WTC11 (cell line): ENCODE measurements at regions not wholly inside any gene's neighbourhood (a gene's known extent, or its start where the extent isn't known, plus 50 kb on each side); places are given as distances from the start of the nearest gene placed in this dataset.

Source experiments
- CREB1 ChIP-seq: sonication (generic); formaldehyde crosslinking; IDR thresholded peaks from 2 replicates; pipeline ENCODE4 v1.8.0; 2023; ENCODE audit warnings: mild to moderate bottlenecking, missing genetic modification reagents
- CREM ChIP-seq: sonication (generic); formaldehyde crosslinking; IDR thresholded peaks from 2 replicates; pipeline ENCODE4 v1.8.1; 2022; ENCODE audit warnings: mild to moderate bottlenecking, missing genetic modification reagents, moderate library complexity
- MAX ChIP-seq: sonication (generic); formaldehyde crosslinking; IDR thresholded peaks from 2 replicates; pipeline ENCODE4 v1.8.0; 2022; ENCODE audit warnings: mild to moderate bottlenecking, missing genetic modification reagents
- NR2C2 ChIP-seq: sonication (generic); formaldehyde crosslinking; IDR thresholded peaks from 2 replicates; pipeline ENCODE4 v1.8.0; 2022; ENCODE audit warnings: mild to moderate bottlenecking, missing genetic modification reagents
- ZNF232 ChIP-seq: sonication (generic); formaldehyde crosslinking; IDR thresholded peaks from 2 replicates; pipeline ENCODE4 v1.8.0; 2022; ENCODE audit warnings: mild to moderate bottlenecking, missing genetic modification reagents
- ZNF263 ChIP-seq: sonication (generic); formaldehyde crosslinking; IDR thresholded peaks from 2 replicates; pipeline ENCODE4 v1.8.1; 2022; ENCODE audit warnings: low read depth, mild to moderate bottlenecking, moderate library complexity, missing genetic modification reagents
- ZNF423 ChIP-seq: fragments of 250-450 bp; sonication (Bioruptor Pico); IDR thresholded peaks from 2 replicates; pipeline ENCODE4 v2.1.2; 2022; ENCODE audit warnings: mild to moderate bottlenecking, moderate library complexity
- TF ChIP-seq, protein P1 (sequence below): fragments of 200-600 bp; IDR thresholded peaks from 2 replicates; pipeline ENCODE4 v1.8.0; 2022; ENCODE audit warnings: antibody characterized with exemption

DNA sequence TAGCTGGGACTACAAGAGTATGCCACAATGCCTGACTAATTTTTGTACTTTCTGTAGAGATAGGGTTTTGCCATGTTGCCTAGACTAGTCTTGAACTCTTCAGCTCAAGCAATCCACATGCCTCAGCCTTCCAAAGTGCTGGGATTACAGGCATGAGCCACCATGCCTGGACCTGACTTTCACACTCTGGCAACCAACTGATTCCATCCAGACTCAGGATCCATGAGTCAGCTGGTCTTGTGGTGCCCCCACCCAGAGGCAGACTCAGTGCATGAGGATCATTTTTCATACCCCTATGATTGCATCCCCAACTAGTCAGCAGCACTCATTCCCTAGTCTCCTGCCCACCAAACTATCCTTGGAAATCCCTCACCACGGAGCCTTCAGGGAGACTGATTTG lies 375.9 kb downstream of the ANXA1 start:
- TF ChIP-seq CREB1 (CRISPR knock-in tag) (no peak), ZNF232 (CRISPR knock-in tag) (no peak), ZNF423 (CRISPR knock-in tag) (no peak), MAX (CRISPR knock-in tag) (no peak), CREM (CRISPR knock-in tag) (no peak), ZNF263 (no peak), NR2C2 (CRISPR knock-in tag) (no peak)
- TF ChIP-seq, protein P1, sequence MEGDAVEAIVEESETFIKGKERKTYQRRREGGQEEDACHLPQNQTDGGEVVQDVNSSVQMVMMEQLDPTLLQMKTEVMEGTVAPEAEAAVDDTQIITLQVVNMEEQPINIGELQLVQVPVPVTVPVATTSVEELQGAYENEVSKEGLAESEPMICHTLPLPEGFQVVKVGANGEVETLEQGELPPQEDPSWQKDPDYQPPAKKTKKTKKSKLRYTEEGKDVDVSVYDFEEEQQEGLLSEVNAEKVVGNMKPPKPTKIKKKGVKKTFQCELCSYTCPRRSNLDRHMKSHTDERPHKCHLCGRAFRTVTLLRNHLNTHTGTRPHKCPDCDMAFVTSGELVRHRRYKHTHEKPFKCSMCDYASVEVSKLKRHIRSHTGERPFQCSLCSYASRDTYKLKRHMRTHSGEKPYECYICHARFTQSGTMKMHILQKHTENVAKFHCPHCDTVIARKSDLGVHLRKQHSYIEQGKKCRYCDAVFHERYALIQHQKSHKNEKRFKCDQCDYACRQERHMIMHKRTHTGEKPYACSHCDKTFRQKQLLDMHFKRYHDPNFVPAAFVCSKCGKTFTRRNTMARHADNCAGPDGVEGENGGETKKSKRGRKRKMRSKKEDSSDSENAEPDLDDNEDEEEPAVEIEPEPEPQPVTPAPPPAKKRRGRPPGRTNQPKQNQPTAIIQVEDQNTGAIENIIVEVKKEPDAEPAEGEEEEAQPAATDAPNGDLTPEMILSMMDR: no peak
